GM12878 (cell line): ENCODE measurements at regions not wholly inside any gene's neighbourhood (a gene's known extent, or its start where the extent isn't known, plus 50 kb on each side); places are given as distances from the start of the nearest gene placed in this dataset.

Experiments
- ATAC-seq: fragments of 200-7000 bp; cut with Tn5 transposase; 3 replicates; pipeline ENCODE4 v1.9.1; 2020; ENCODE audit warnings: mild to moderate bottlenecking, moderate library complexity
- BruUV-seq: library from RNA; stranded (reverse); fragments of 400-500 nt; replicated peaks from 2 replicates; lab custom pipeline; 2021; lab: Mats Ljungman, UMichigan
- CTCF ChIA-PET: fragments of 300-600 bp; sonication (Branson Sonifier 250); formaldehyde crosslinking; extraction: SDS; loops from one replicate; lab custom pipeline; 2021; ENCODE audit warnings: inconsistent platforms; lab: Yijun Ruan, JAX
- POLR2A ChIA-PET: fragments of 350-600 bp; formaldehyde crosslinking; extraction: SDS; loops from one replicate; lab custom pipeline; 2021; ENCODE audit warnings: inconsistent platforms; lab: Charles Lee
- RAD21 ChIA-PET: fragments of 300-600 bp; sonication (Branson Sonifier 250); formaldehyde crosslinking; loops from one replicate; lab custom pipeline; 2023; ENCODE audit warnings: antibody characterized with exemption; ENCODE audit not compliant: unreplicated experiment; lab: Charles Lee
- SMC1A ChIA-PET: fragments of 300-600 bp; sonication (Branson Sonifier 250); formaldehyde crosslinking; loops from one replicate; lab custom pipeline; 2023; ENCODE audit not compliant: unreplicated experiment, uncharacterized antibody; lab: Charles Lee
- DNase-seq: peaks from one replicate; pipeline ENCODE4 v3.0.0-alpha.2; 2011; ENCODE audit warnings: low read depth, low spot score
- FAIRE-seq: peaks from 3 replicates; lab custom pipeline; 2011; peaks lifted over from hg19 to GRCh38; lab: Jason Lieb, UNC
- H2AFZ ChIP-seq: 2 replicates; pipeline ENCODE4 v1.6.0; 2011; ENCODE audit warnings: low read depth, low read length, control low read depth; ENCODE audit not compliant: control insufficient read depth
- H3K27ac ChIP-seq: 2 replicates; pipeline ENCODE4 v1.5.1; 2011; ENCODE audit warnings: control low read depth; ENCODE audit not compliant: control insufficient read depth, insufficient read depth
- H3K27me3 ChIP-seq, 2 experiments: replicated peaks in 1 of 2; 2 replicates each; pipeline versions ENCODE4 v1.6.0 to v1.6.1; 2011; ENCODE audit warnings: low read length in 1 of 2; ENCODE audit not compliant: control insufficient read depth in 2 of 2, insufficient read depth in 2 of 2
- H3K36me3 ChIP-seq, 2 experiments: 2 replicates each; pipeline ENCODE4 v1.5.1; 2011; ENCODE audit warnings: low read length in 1 of 2; ENCODE audit not compliant: control insufficient read depth in 2 of 2, insufficient read depth in 2 of 2
- H3K4me1 ChIP-seq: 2 replicates; pipeline ENCODE4 v1.6.1; 2011; ENCODE audit warnings: mild to moderate bottlenecking, low read length, moderate library complexity, mixed read lengths; ENCODE audit not compliant: control insufficient read depth, insufficient read depth
- H3K4me2 ChIP-seq: 2 replicates; pipeline ENCODE4 v1.6.0; 2011; ENCODE audit warnings: control low read depth; ENCODE audit not compliant: control insufficient read depth, insufficient read depth
- H3K4me3 ChIP-seq: fragments of 200-600 bp; sonication (generic); 2 replicates; pipeline ENCODE4 v1.5.1; 2016
- H3K79me2 ChIP-seq: 2 replicates; pipeline ENCODE4 v1.6.0; 2011; ENCODE audit warnings: low read length; ENCODE audit not compliant: control insufficient read depth, insufficient read depth
- H3K9ac ChIP-seq: 2 replicates; pipeline ENCODE4 v1.8.0; 2011; ENCODE audit warnings: low read length, control low read depth, mixed read lengths; ENCODE audit not compliant: control insufficient read depth, insufficient read depth
- H3K9me3 ChIP-seq: replicated peaks from 3 replicates; pipeline ENCODE4 v1.5.1; 2011; ENCODE audit warnings: mild to moderate bottlenecking, low read length; ENCODE audit not compliant: control insufficient read depth, insufficient read depth
- H4K20me1 ChIP-seq: 2 replicates; pipeline ENCODE4 v1.6.0; 2011; ENCODE audit not compliant: control insufficient read depth, insufficient read depth
- FOXK2 ChIP-seq: fragments of 450-650 bp; IDR thresholded peaks from 2 replicates; pipeline ENCODE4 v1.6.1; 2017; ENCODE audit warnings: mild to moderate bottlenecking, moderate library complexity
- IKZF2 ChIP-seq, 2 experiments: fragments of 450-650 bp; IDR thresholded peaks; 2 replicates each; pipeline ENCODE4 v1.6.1; 2017; ENCODE audit warnings: mild to moderate bottlenecking in 2 of 2, moderate library complexity in 2 of 2
- NR2C2 ChIP-seq: IDR thresholded peaks from 2 replicates; pipeline ENCODE4 v1.6.1; 2011; ENCODE audit warnings: borderline replicate concordance, low read depth; ENCODE audit not compliant: control insufficient read depth, insufficient read length
- RAD21 ChIP-seq: IDR thresholded peaks from 2 replicates; pipeline ENCODE4 v1.6.1; 2011; ENCODE audit warnings: mild to moderate bottlenecking, low read depth, low read length, moderate library complexity; ENCODE audit not compliant: insufficient read depth
- RB1 ChIP-seq: fragments of 450-650 bp; formaldehyde crosslinking; IDR thresholded peaks from 2 replicates; pipeline ENCODE4 v1.6.1; 2017; ENCODE audit warnings: mild to moderate bottlenecking, borderline replicate concordance
- RELA ChIP-seq: fragments of 450-650 bp; IDR thresholded peaks from 2 replicates; pipeline ENCODE4 v1.8.0; 2014; ENCODE audit warnings: borderline replicate concordance; ENCODE audit not compliant: partially characterized antibody
- RFX5 ChIP-seq: IDR thresholded peaks from 2 replicates; pipeline ENCODE4 v1.6.1; 2011; ENCODE audit warnings: low read depth, low read length, improper control_type of control experiment
- SREBF2 ChIP-seq: IDR thresholded peaks from 2 replicates; pipeline ENCODE4 v1.6.1; 2012; ENCODE audit warnings: mild to moderate bottlenecking, low read length
- TBL1XR1 ChIP-seq: IDR thresholded peaks from 2 replicates; pipeline ENCODE4 v1.6.1; 2012; ENCODE audit warnings: low read depth, low read length, improper control_type of control experiment
- WRNIP1 ChIP-seq: IDR thresholded peaks from 2 replicates; pipeline ENCODE4 v1.6.1; 2011; ENCODE audit warnings: low read depth, low read length, improper control_type of control experiment, borderline replicate concordance
- in situ Hi-C: fragments of 300-500 bp; cut with MboI; formaldehyde crosslinking; loops from 9 replicates; pipeline ENCODE4 v1.14.3; 2018; ENCODE audit warnings: mixed read lengths
- intact Hi-C: fragments of 100-400 bp; cut with micrococcal nuclease; formaldehyde crosslinking; loops from one replicate; pipeline ENCODE4 v1.14.2; 2022; ENCODE audit not compliant: unreplicated experiment
- TF ChIP-seq, protein P1 (sequence below): fragments of 450-650 bp; formaldehyde crosslinking; IDR thresholded peaks from 2 replicates; pipeline ENCODE4 v1.4.0; 2022; ENCODE audit warnings: mild to moderate bottlenecking, moderate library complexity
- TF ChIP-seq, protein P2 (sequence below): IDR thresholded peaks from 2 replicates; pipeline ENCODE4 v1.6.1; 2011; ENCODE audit warnings: low read depth, mild to moderate bottlenecking, low read length, moderate library complexity, borderline replicate concordance; ENCODE audit errors: extremely low read depth

DNA sequence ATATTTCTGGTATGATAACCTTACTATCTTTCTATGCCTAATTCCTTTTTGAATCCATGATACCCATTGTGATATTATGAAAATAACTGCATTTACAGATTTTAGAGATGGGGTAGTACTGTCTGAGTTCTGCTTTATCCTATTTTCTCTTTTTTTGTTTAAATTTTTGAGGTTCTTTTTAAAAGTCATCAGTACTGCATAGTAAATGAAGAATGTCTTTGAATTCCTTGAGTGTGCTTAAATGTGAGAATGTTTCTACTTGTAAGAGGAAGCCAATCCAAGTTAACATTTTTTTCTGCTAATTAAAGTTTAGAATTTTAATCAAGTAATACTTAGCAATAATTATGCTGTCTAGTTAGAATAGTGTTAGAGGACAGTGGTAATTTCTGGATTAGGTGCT lies 474.6 kb downstream of the PCNX1 start:
- peaks cover 60% of the 10 kb centered on the region for H3K79me2 ChIP-seq
- H3K4me1 ChIP-seq: no peaks in the 10 kb centered on the region
- no peak for TF ChIP-seq SREBF2
- no peak for TF ChIP-seq RB1
- TF ChIP-seq, protein P1, sequence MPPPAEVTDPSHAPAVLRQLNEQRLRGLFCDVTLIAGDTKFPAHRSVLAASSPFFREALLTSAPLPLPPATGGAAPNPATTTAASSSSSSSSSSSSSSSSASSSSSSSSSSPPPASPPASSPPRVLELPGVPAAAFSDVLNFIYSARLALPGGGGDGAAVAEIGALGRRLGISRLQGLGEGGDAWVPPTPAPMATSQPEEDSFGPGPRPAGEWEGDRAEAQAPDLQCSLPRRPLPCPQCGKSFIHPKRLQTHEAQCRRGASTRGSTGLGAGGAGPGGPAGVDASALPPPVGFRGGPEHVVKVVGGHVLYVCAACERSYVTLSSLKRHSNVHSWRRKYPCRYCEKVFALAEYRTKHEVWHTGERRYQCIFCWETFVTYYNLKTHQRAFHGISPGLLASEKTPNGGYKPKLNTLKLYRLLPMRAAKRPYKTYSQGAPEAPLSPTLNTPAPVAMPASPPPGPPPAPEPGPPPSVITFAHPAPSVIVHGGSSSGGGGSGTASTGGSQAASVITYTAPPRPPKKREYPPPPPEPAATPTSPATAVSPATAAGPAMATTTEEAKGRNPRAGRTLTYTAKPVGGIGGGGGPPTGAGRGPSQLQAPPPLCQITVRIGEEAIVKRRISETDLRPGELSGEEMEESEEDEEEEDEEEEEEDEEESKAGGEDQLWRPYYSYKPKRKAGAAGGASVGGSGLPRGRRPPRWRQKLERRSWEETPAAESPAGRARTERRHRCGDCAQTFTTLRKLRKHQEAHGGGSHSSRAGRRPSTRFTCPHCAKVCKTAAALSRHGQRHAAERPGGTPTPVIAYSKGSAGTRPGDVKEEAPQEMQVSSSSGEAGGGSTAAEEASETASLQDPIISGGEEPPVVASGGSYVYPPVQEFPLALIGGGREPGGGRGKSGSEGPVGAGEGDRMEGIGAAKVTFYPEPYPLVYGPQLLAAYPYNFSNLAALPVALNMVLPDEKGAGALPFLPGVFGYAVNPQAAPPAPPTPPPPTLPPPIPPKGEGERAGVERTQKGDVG (CRISPR knock-in tag): no peak
- TF ChIP-seq NR2C2: no peak
- TF ChIP-seq RELA: no peak
- TF ChIP-seq RAD21: no peak
- no peak for TF ChIP-seq FOXK2
- TF ChIP-seq TBL1XR1: no peak
- TF ChIP-seq WRNIP1: no peak
- TF ChIP-seq RFX5: no peak
- no peak for TF ChIP-seq IKZF2 (IDR thresholded peaks at IDR 0.05)
- TF ChIP-seq, protein P2, sequence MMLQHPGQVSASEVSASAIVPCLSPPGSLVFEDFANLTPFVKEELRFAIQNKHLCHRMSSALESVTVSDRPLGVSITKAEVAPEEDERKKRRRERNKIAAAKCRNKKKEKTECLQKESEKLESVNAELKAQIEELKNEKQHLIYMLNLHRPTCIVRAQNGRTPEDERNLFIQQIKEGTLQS: no peak
- no peaks in the 10 kb centered on the region; the same call in none of the 3 replicates for H3K9me3 ChIP-seq
- no peak for DNase-seq
- H3K27me3 ChIP-seq: no peaks in the 10 kb centered on the region
- CTCF ChIA-PET: interaction anchor here (0.8 to 1.2 kb wide), 3 partner anchors 12 to 29 kb away, joined by 3 read pairs; no protein-coding TSS in a partner anchor
- no peaks in the 10 kb centered on the region for H4K20me1 ChIP-seq
- no TSS peak for BruUV-seq
- no peak overlapping the region for H3K27ac ChIP-seq
- no peak for FAIRE-seq
- no peak for ATAC-seq
- RAD21 ChIA-PET: interaction anchor here (1.3 kb wide), 1 partner anchor 10 kb away, joined by 3 read pairs; no protein-coding TSS in a partner anchor
- H3K9ac ChIP-seq: no peak overlapping the region
- intact Hi-C loops (no loop called here), in situ Hi-C loops (no loop called here)
- H3K36me3 ChIP-seq: no peaks in the 10 kb centered on the region; a peak in 1 of 4 replicates
- no peak overlapping the region for H3K4me3 ChIP-seq
- POLR2A ChIA-PET: no interaction called here
- no peak overlapping the region for H2AFZ ChIP-seq
- H3K4me2 ChIP-seq: no peak overlapping the region
- SMC1A ChIA-PET: interaction anchor here (0.8 to 1.8 kb wide), 6 partner anchors 8 to 55 kb away, joined by 3 to 4 read pairs (median 3); no protein-coding TSS in a partner anchor
